ENCODE measurements at regions not wholly inside any gene's neighbourhood (a gene's known extent, or its start where the extent isn't known, plus 50 kb on each side); places are given as distances from the start of the nearest gene placed in this dataset.

GRCh38 chr16:9360075-9360474 lies 268.6 kb downstream of the HAPSTR1 start:
- Mint-ChIP-seq H3K4me1 (no peaks in the 10 kb centered on the region), H3K36me3 (ENCODE audit: low read depth) (no peaks in the 10 kb centered on the region), H3K27me3 (no peaks in the 10 kb centered on the region), H3K4me3 (no peak overlapping the region), H3K9me3 (peaks cover 10% of the 10 kb centered on the region), H3K27ac (no peak overlapping the region)
- DNase-seq, result no peak
- intact Hi-C loops (cut with micrococcal nuclease), result no loop called here

- no peak overlapping the region for H3K4me3 Mint-ChIP-seq
- intact Hi-C loops (cut with micrococcal nuclease), result no loop called here
Measured at GRCh38 chr16:9362050-9362449, 270.6 kb downstream of the HAPSTR1 start.

GRCh38 chr16:9362604-9363003 lies 271.2 kb downstream of the HAPSTR1 start:
- DNase-seq, result no peak
- peaks cover 3% of the 10 kb centered on the region for H3K9me3 Mint-ChIP-seq
- H3K36me3 Mint-ChIP-seq (ENCODE audit: low read depth), result no peaks in the 10 kb centered on the region
- H3K27ac Mint-ChIP-seq, result no peak overlapping the region
- H3K4me3 Mint-ChIP-seq, result no peak overlapping the region
- H3K4me1 Mint-ChIP-seq, result no peaks in the 10 kb centered on the region
- intact Hi-C loops (cut with micrococcal nuclease), result no loop called here
- no peaks in the 10 kb centered on the region for H3K27me3 Mint-ChIP-seq

More at GRCh38 chr16:9362050-9362449, 270.6 kb downstream of the HAPSTR1 start:
- no peak for DNase-seq
- H3K4me1 Mint-ChIP-seq, result no peaks in the 10 kb centered on the region
- H3K27me3 Mint-ChIP-seq, result no peaks in the 10 kb centered on the region
- H3K36me3 Mint-ChIP-seq (ENCODE audit: low read depth), result no peaks in the 10 kb centered on the region
- H3K27ac Mint-ChIP-seq, result no peak overlapping the region
- peaks cover 3% of the 10 kb centered on the region for H3K9me3 Mint-ChIP-seq

GRCh38 chr16:9363520-9363919 lies 272.1 kb downstream of the HAPSTR1 start:
- intact Hi-C loops (cut with micrococcal nuclease), result no loop called here
- Mint-ChIP-seq H3K4me3 (no peak overlapping the region), H3K36me3 (ENCODE audit: low read depth) (no peaks in the 10 kb centered on the region), H3K4me1 (no peaks in the 10 kb centered on the region), H3K9me3 (peaks cover 3% of the 10 kb centered on the region), H3K27me3 (no peaks in the 10 kb centered on the region), H3K27ac (no peak overlapping the region)
- DNase-seq, result no peak

- intact Hi-C loops (cut with micrococcal nuclease), result no loop called here
- no peaks in the 10 kb centered on the region for H3K36me3 Mint-ChIP-seq (ENCODE audit: low read depth)
- no peak overlapping the region for H3K4me3 Mint-ChIP-seq
Measured at GRCh38 chr16:9364721-9365369, 273.4 kb downstream of the HAPSTR1 start.

GRCh38 chr16:9365370-9365728 lies 273.9 kb downstream of the HAPSTR1 start:
- H3K27me3 Mint-ChIP-seq, result no peaks in the 10 kb centered on the region
- DNase-seq, result no peak
- H3K27ac Mint-ChIP-seq, result no peak overlapping the region
- intact Hi-C loops (cut with micrococcal nuclease), result no loop called here
- peaks cover 3% of the 10 kb centered on the region for H3K9me3 Mint-ChIP-seq
- no peaks in the 10 kb centered on the region for H3K4me1 Mint-ChIP-seq
- no peaks in the 10 kb centered on the region for H3K36me3 Mint-ChIP-seq (ENCODE audit: low read depth)
- H3K4me3 Mint-ChIP-seq, result no peak overlapping the region

More at GRCh38 chr16:9364721-9365369, 273.4 kb downstream of the HAPSTR1 start:
- no peaks in the 10 kb centered on the region for H3K4me1 Mint-ChIP-seq
- no peak overlapping the region for H3K27ac Mint-ChIP-seq
- H3K27me3 Mint-ChIP-seq, result no peaks in the 10 kb centered on the region
- no peaks in the 10 kb centered on the region for H3K9me3 Mint-ChIP-seq
- DNase-seq, result no peak

- H3K9me3 Mint-ChIP-seq, result peaks cover 4% of the 10 kb centered on the region
- no peak overlapping the region for H3K4me3 Mint-ChIP-seq
- no peaks in the 10 kb centered on the region for H3K27me3 Mint-ChIP-seq
- DNase-seq, result no peak
- no peak overlapping the region for H3K27ac Mint-ChIP-seq
- no peaks in the 10 kb centered on the region for H3K4me1 Mint-ChIP-seq
- intact Hi-C loops (cut with micrococcal nuclease), result no loop called here
- no peaks in the 10 kb centered on the region for H3K36me3 Mint-ChIP-seq (ENCODE audit: low read depth)
Measured at GRCh38 chr16:9366048-9366969, 274.9 kb downstream of the HAPSTR1 start.

- intact Hi-C loops (cut with micrococcal nuclease), result no loop called here
- no peak for DNase-seq
- H3K27ac Mint-ChIP-seq, result no peak overlapping the region
- no peaks in the 10 kb centered on the region for H3K27me3 Mint-ChIP-seq
- H3K4me1 Mint-ChIP-seq, result no peaks in the 10 kb centered on the region
- peaks cover 4% of the 10 kb centered on the region for H3K9me3 Mint-ChIP-seq
- H3K36me3 Mint-ChIP-seq (ENCODE audit: low read depth), result no peaks in the 10 kb centered on the region
- H3K4me3 Mint-ChIP-seq, result no peak overlapping the region
Measured at GRCh38 chr16:9370061-9370491, 278.6 kb downstream of the HAPSTR1 start.

GRCh38 chr16:9371713-9372448 lies 280.4 kb downstream of the HAPSTR1 start:
- H3K27ac Mint-ChIP-seq, result no peak overlapping the region
- no peaks in the 10 kb centered on the region for H3K27me3 Mint-ChIP-seq
- H3K4me1 Mint-ChIP-seq, result no peaks in the 10 kb centered on the region
- H3K4me3 Mint-ChIP-seq, result no peak overlapping the region
- no peak for DNase-seq
- no peaks in the 10 kb centered on the region for H3K36me3 Mint-ChIP-seq (ENCODE audit: low read depth)
- intact Hi-C loops (cut with micrococcal nuclease), result no loop called here
- H3K9me3 Mint-ChIP-seq, result peaks cover 4% of the 10 kb centered on the region

- H3K4me1 Mint-ChIP-seq, result no peaks in the 10 kb centered on the region
- no peak for DNase-seq
- no peaks in the 10 kb centered on the region for H3K36me3 Mint-ChIP-seq (ENCODE audit: low read depth)
- no peaks in the 10 kb centered on the region for H3K27me3 Mint-ChIP-seq
- peak overlapping the region; percentile 23 for H3K27ac Mint-ChIP-seq
- H3K9me3 Mint-ChIP-seq, result peaks cover 4% of the 10 kb centered on the region
- no peak overlapping the region for H3K4me3 Mint-ChIP-seq
- intact Hi-C loops (cut with micrococcal nuclease), result no loop called here
Measured at GRCh38 chr16:9372934-9373890, 281.8 kb downstream of the HAPSTR1 start.

- Mint-ChIP-seq H3K27ac (no peak overlapping the region), H3K4me3 (no peak overlapping the region), H3K4me1 (no peaks in the 10 kb centered on the region), H3K27me3 (no peaks in the 10 kb centered on the region), H3K36me3 (ENCODE audit: low read depth) (no peaks in the 10 kb centered on the region), H3K9me3 (peaks cover 4% of the 10 kb centered on the region)
- DNase-seq, result no peak
- intact Hi-C loops (cut with micrococcal nuclease), result no loop called here
Measured at GRCh38 chr16:9374061-9374460, 282.6 kb downstream of the HAPSTR1 start.

- Mint-ChIP-seq H3K27ac (no peak overlapping the region), H3K4me3 (no peak overlapping the region), H3K36me3 (ENCODE audit: low read depth) (no peaks in the 10 kb centered on the region), H3K9me3 (no peaks in the 10 kb centered on the region), H3K27me3 (no peaks in the 10 kb centered on the region), H3K4me1 (no peaks in the 10 kb centered on the region)
- intact Hi-C loops (cut with micrococcal nuclease), result no loop called here
- DNase-seq, result no peak
Measured at GRCh38 chr16:9378876-9379275, 287.4 kb downstream of the HAPSTR1 start.

- no peak overlapping the region for H3K27ac Mint-ChIP-seq
- no peak for DNase-seq
- intact Hi-C loops (cut with micrococcal nuclease), result no loop called here
- H3K4me3 Mint-ChIP-seq, result no peak overlapping the region
- H3K4me1 Mint-ChIP-seq, result no peaks in the 10 kb centered on the region
- no peaks in the 10 kb centered on the region for H3K9me3 Mint-ChIP-seq
- no peaks in the 10 kb centered on the region for H3K27me3 Mint-ChIP-seq
- H3K36me3 Mint-ChIP-seq (ENCODE audit: low read depth), result no peaks in the 10 kb centered on the region
Measured at GRCh38 chr16:9380221-9380620, 288.8 kb downstream of the HAPSTR1 start.
